ENCODE measurements at regions not wholly inside any gene's neighbourhood (a gene's known extent, or its start where the extent isn't known, plus 50 kb on each side); places are given as distances from the start of the nearest gene placed in this dataset.
A peak's percentile ranks its signal among the peaks of the same experiment; 100 is the strongest.
"Not testable (repeated sequence)": the region's sequence is repeated elsewhere in the genome, so short reads cannot be mapped to it uniquely, and the experiment has no call there.

GRCh38 chr13:86920961-86921360 is 750.2 kb upstream of the SLITRK5 start:
- no peaks in the 10 kb centered on the region for H3K36me3 Mint-ChIP-seq (ENCODE audit: low read depth)
- H3K9me3 Mint-ChIP-seq: peaks cover 6% of the 10 kb centered on the region
- no peak overlapping the region for H3K27ac Mint-ChIP-seq

GRCh38 chr13:86922936-86923335 is 748.2 kb upstream of the SLITRK5 start:
- Mint-ChIP-seq H3K36me3 (ENCODE audit: low read depth) (peaks cover 10% of the 10 kb centered on the region), H3K9me3 (peaks cover 19% of the 10 kb centered on the region), H3K27ac (peak overlapping the region; percentile 28), H3K27me3 (ENCODE audit: insufficient read depth) (no peaks in the 10 kb centered on the region), H3K4me1 (peaks cover 11% of the 10 kb centered on the region), H3K4me3 (no peak overlapping the region)
- H3K9ac ChIP-seq (ENCODE audit: extremely low read depth, low read length, poor library complexity, severe bottlenecking): no peak overlapping the region
- no peaks in the 10 kb centered on the region for H3K27me3 ChIP-seq (ENCODE audit: control insufficient read depth, insufficient read depth, low read length, poor library complexity, severe bottlenecking)
- peaks cover 20% of the 10 kb centered on the region for H3K9me3 ChIP-seq (ENCODE audit: control insufficient read depth, low read length)
- DNase-seq: no peak
- H3K4me3 ChIP-seq (ENCODE audit: low read length): no peak overlapping the region
- no peak overlapping the region for H3K27ac ChIP-seq (ENCODE audit: low read depth, low read length)
- TF ChIP-seq CTCF (conservative IDR thresholded peaks at IDR 0.05): no peak
- no peaks in the 10 kb centered on the region for H3K4me1 ChIP-seq (ENCODE audit: control insufficient read depth, insufficient read depth, low read length)
- peaks cover 6% of the 10 kb centered on the region for H3K36me3 ChIP-seq (ENCODE audit: control insufficient read depth, insufficient read depth, low read length)
- WGBS, 2 experiments (ENCODE audit: insufficient coverage in 1 of 2, insufficient read length in 1 of 2): 67 to 75% methylated on average over 3 to 5 of the region's 5 CpGs

More at GRCh38 chr13:86920961-86921360, 750.2 kb upstream of the SLITRK5 start:
- no peaks in the 10 kb centered on the region for H3K27me3 ChIP-seq (ENCODE audit: control insufficient read depth, insufficient read depth, low read length, poor library complexity, severe bottlenecking)
- TF ChIP-seq CTCF (conservative IDR thresholded peaks at IDR 0.05): no peak
- no peak overlapping the region for H3K4me3 ChIP-seq (ENCODE audit: low read length)
- H3K4me1 Mint-ChIP-seq: peaks cover 18% of the 10 kb centered on the region
- no CpG with 5 or more reads among the region's 1 CpG for WGBS, 2 experiments (ENCODE audit: insufficient coverage in 1 of 2, insufficient read length in 1 of 2)
- H3K4me3 Mint-ChIP-seq: no peak overlapping the region
- peaks cover under 1% of the 10 kb centered on the region for H3K9me3 ChIP-seq (ENCODE audit: control insufficient read depth, low read length)
- no peak overlapping the region for H3K27ac ChIP-seq (ENCODE audit: low read depth, low read length)
- no peak for DNase-seq
- H3K9ac ChIP-seq (ENCODE audit: extremely low read depth, low read length, poor library complexity, severe bottlenecking): no peak overlapping the region
- no peaks in the 10 kb centered on the region for H3K27me3 Mint-ChIP-seq (ENCODE audit: insufficient read depth)
- no peaks in the 10 kb centered on the region for H3K4me1 ChIP-seq (ENCODE audit: control insufficient read depth, insufficient read depth, low read length)
- H3K36me3 ChIP-seq (ENCODE audit: control insufficient read depth, insufficient read depth, low read length): no peaks in the 10 kb centered on the region

- Mint-ChIP-seq H3K36me3 (ENCODE audit: low read depth) (peaks cover 15% of the 10 kb centered on the region), H3K9me3 (peaks cover 20% of the 10 kb centered on the region)
- WGBS, 2 experiments (ENCODE audit: insufficient coverage in 1 of 2, insufficient read length in 1 of 2): 90 to 96% methylated on average over 2 to 3 of the region's 3 CpGs
- H3K36me3 ChIP-seq (ENCODE audit: control insufficient read depth, insufficient read depth, low read length); H3K4me1 ChIP-seq (ENCODE audit: control insufficient read depth, insufficient read depth, low read length); H3K27me3 ChIP-seq (ENCODE audit: control insufficient read depth, insufficient read depth, low read length, poor library complexity, severe bottlenecking); H3K27ac ChIP-seq (ENCODE audit: low read depth, low read length); H3K4me1 Mint-ChIP-seq; H3K9ac ChIP-seq (ENCODE audit: extremely low read depth, low read length, poor library complexity, severe bottlenecking); H3K27ac Mint-ChIP-seq; DNase-seq; H3K4me3 Mint-ChIP-seq; H3K27me3 Mint-ChIP-seq (ENCODE audit: insufficient read depth): not testable (repeated sequence)
- Histone ChIP-seq H3K4me3 (ENCODE audit: low read length) (peak overlapping the region; percentile 65), H3K9me3 (ENCODE audit: control insufficient read depth, low read length) (peaks cover 26% of the 10 kb centered on the region)
Observed at GRCh38 chr13:86926916-86927315, 744.3 kb upstream of the SLITRK5 start.

GRCh38 chr13:86932776-86933334 is 738.3 kb upstream of the SLITRK5 start:
- no peak for TF ChIP-seq CTCF (conservative IDR thresholded peaks at IDR 0.05)
- H3K36me3 Mint-ChIP-seq (ENCODE audit: low read depth): peaks cover 13% of the 10 kb centered on the region
- peak overlapping the region; percentile 59 for H3K27ac Mint-ChIP-seq
- no peaks in the 10 kb centered on the region for H3K27me3 Mint-ChIP-seq (ENCODE audit: insufficient read depth)
- H3K27me3 ChIP-seq (ENCODE audit: control insufficient read depth, insufficient read depth, low read length, poor library complexity, severe bottlenecking): no peaks in the 10 kb centered on the region
- H3K9ac ChIP-seq (ENCODE audit: extremely low read depth, low read length, poor library complexity, severe bottlenecking): no peak overlapping the region
- H3K4me1 ChIP-seq (ENCODE audit: control insufficient read depth, insufficient read depth, low read length): peaks cover 2% of the 10 kb centered on the region
- H3K27ac ChIP-seq (ENCODE audit: low read depth, low read length): peak overlapping the region; percentile 72
- peak overlapping the region; percentile 15 for H3K4me3 ChIP-seq (ENCODE audit: low read length)
- 0 to 3% methylated on average over 3 of the region's 3 CpGs for WGBS, 2 experiments (ENCODE audit: insufficient coverage in 1 of 2, insufficient read length in 1 of 2)
- no peak overlapping the region for H3K4me3 Mint-ChIP-seq
- no peaks in the 10 kb centered on the region for H3K36me3 ChIP-seq (ENCODE audit: control insufficient read depth, insufficient read depth, low read length)
- peaks cover 15% of the 10 kb centered on the region for H3K9me3 ChIP-seq (ENCODE audit: control insufficient read depth, low read length)
- H3K4me1 Mint-ChIP-seq: peaks cover 15% of the 10 kb centered on the region
- H3K9me3 Mint-ChIP-seq: peaks cover 2% of the 10 kb centered on the region
- DNase-seq: peak; percentile 92

All from endodermal cell (in vitro differentiated cells).